Nephron (organoid): ENCODE measurements at regions not wholly inside any gene's neighbourhood (a gene's known extent, or its start where the extent isn't known, plus 50 kb on each side); places are given as distances from the start of the nearest gene placed in this dataset.

Source experiments
- H3K27ac Mint-ChIP-seq, 3 experiments: 2 replicates each; pipeline ENCODE4 v1.8.0; 2020; ENCODE audit warnings: mixed read lengths in 3 of 3, mild to moderate bottlenecking in 2 of 3, moderate library complexity in 1 of 3
- H3K27me3 Mint-ChIP-seq: 2 replicates; pipeline ENCODE4 v1.8.0; 2021; ENCODE audit warnings: low read depth, mild to moderate bottlenecking, moderate library complexity, mixed read lengths
- H3K36me3 Mint-ChIP-seq: 2 replicates; pipeline ENCODE4 v1.8.0; 2020; ENCODE audit warnings: low read depth, mixed read lengths
- H3K4me1 Mint-ChIP-seq: 2 replicates; pipeline ENCODE4 v1.8.0; 2020; ENCODE audit warnings: mixed read lengths
- H3K4me3 Mint-ChIP-seq, 3 experiments: 2 replicates each; pipeline ENCODE4 v1.8.0; 2020; ENCODE audit warnings: mild to moderate bottlenecking in 3 of 3, mixed read lengths in 3 of 3, moderate library complexity in 2 of 3
- H3K9me3 Mint-ChIP-seq: 2 replicates; pipeline ENCODE4 v1.8.0; 2020; ENCODE audit warnings: mixed read lengths
- CTCF ChIP-seq, 3 experiments: fragments of 200-600 bp; sonication (generic); IDR thresholded peaks; one replicate each; pipeline ENCODE4 v1.5.0; 2021; ENCODE audit warnings: antibody characterized with exemption in 3 of 3; ENCODE audit not compliant: unreplicated experiment in 3 of 3

GRCh38 chr16:51085271-51085670 is 65.8 kb downstream of the SALL1 start:
- Mint-ChIP-seq H3K36me3 (peaks cover 3% of the 10 kb centered on the region), H3K27me3 (peaks cover 11% of the 10 kb centered on the region), H3K4me3 (no peak overlapping the region), H3K4me1 (no peaks in the 10 kb centered on the region), H3K27ac (peak overlapping the region in 1 of 3 experiments; percentile 53), H3K9me3 (peaks cover 5% of the 10 kb centered on the region)
- no peak for TF ChIP-seq CTCF (IDR thresholded peaks at IDR 0.05; ENCODE audit: unreplicated experiment in 3 of 3)

GRCh38 chr16:51084074-51084928 is 66.8 kb downstream of the SALL1 start:
- Mint-ChIP-seq H3K27me3 (peaks cover 8% of the 10 kb centered on the region), H3K9me3 (peaks cover 5% of the 10 kb centered on the region), H3K27ac (no peak overlapping the region), H3K4me1 (no peaks in the 10 kb centered on the region), H3K36me3 (peaks cover 3% of the 10 kb centered on the region), H3K4me3 (no peak overlapping the region)
- no peak for TF ChIP-seq CTCF (IDR thresholded peaks at IDR 0.05; ENCODE audit: unreplicated experiment in 3 of 3)

- H3K27ac Mint-ChIP-seq = no peak overlapping the region
Observed at GRCh38 chr16:51072591-51072990, 78.5 kb downstream of the SALL1 start.

GRCh38 chr16:51071326-51071725 is 79.7 kb downstream of the SALL1 start:
- no peaks in the 10 kb centered on the region for H3K9me3 Mint-ChIP-seq
- H3K36me3 Mint-ChIP-seq = no peaks in the 10 kb centered on the region
- no peak overlapping the region for H3K4me3 Mint-ChIP-seq
- H3K4me1 Mint-ChIP-seq = peaks cover 4% of the 10 kb centered on the region
- H3K27ac Mint-ChIP-seq = no peak overlapping the region
- no peak for TF ChIP-seq CTCF (IDR thresholded peaks at IDR 0.05; ENCODE audit: unreplicated experiment in 3 of 3)
- peaks cover 22% of the 10 kb centered on the region for H3K27me3 Mint-ChIP-seq

More at GRCh38 chr16:51072591-51072990, 78.5 kb downstream of the SALL1 start:
- Mint-ChIP-seq H3K36me3 (no peaks in the 10 kb centered on the region), H3K9me3 (peaks cover 3% of the 10 kb centered on the region), H3K27me3 (peaks cover 22% of the 10 kb centered on the region), H3K4me1 (peaks cover 2% of the 10 kb centered on the region), H3K4me3 (no peak overlapping the region)
- TF ChIP-seq CTCF (IDR thresholded peaks at IDR 0.05; ENCODE audit: unreplicated experiment in 3 of 3) = no peak

- TF ChIP-seq CTCF (IDR thresholded peaks at IDR 0.05; ENCODE audit: unreplicated experiment in 3 of 3) = no peak
Observed at GRCh38 chr16:51067352-51067751, 83.7 kb downstream of the SALL1 start.

GRCh38 chr16:51062039-51062438 is 89.0 kb downstream of the SALL1 start:
- TF ChIP-seq CTCF (IDR thresholded peaks at IDR 0.05; ENCODE audit: unreplicated experiment in 3 of 3) = no peak

More at GRCh38 chr16:51067352-51067751, 83.7 kb downstream of the SALL1 start:
- no peak overlapping the region for H3K27ac Mint-ChIP-seq
- peaks cover 17% of the 10 kb centered on the region for H3K27me3 Mint-ChIP-seq
- H3K4me3 Mint-ChIP-seq = no peak overlapping the region
- H3K9me3 Mint-ChIP-seq = no peaks in the 10 kb centered on the region
- H3K36me3 Mint-ChIP-seq = no peaks in the 10 kb centered on the region
- H3K4me1 Mint-ChIP-seq = peaks cover 4% of the 10 kb centered on the region

More at GRCh38 chr16:51062039-51062438, 89.0 kb downstream of the SALL1 start:
- Mint-ChIP-seq H3K9me3 (no peaks in the 10 kb centered on the region), H3K27me3 (peaks cover 5% of the 10 kb centered on the region), H3K27ac (no peak overlapping the region), H3K4me1 (peaks cover 4% of the 10 kb centered on the region), H3K36me3 (no peaks in the 10 kb centered on the region), H3K4me3 (no peak overlapping the region)
